ENCODE measurements at regions not wholly inside any gene's neighbourhood (a gene's known extent, or its start where the extent isn't known, plus 50 kb on each side); places are given as distances from the start of the nearest gene placed in this dataset.

DNA sequence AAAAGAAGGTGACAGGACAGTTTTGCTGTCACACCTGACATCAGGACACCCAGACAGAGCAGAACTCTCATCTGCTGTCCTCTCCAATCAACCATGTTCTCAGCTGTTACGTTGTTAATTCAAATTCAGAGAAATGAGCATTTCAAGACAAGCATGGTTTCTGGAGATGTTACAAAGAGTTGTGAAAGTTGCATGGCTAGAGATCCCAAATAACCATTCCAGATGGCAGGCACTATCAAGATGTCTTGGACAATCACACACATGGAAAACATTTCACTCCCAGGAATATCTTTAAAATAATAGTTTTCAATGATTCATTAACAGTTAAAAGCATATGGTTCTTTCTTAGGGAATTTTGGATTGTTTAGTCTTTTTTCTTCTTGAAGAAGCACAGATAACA lies 533.1 kb downstream of the AGTPBP1 start:
- Mint-ChIP-seq H3K9me3 (peaks cover 4% of the 10 kb centered on the region), H3K27ac (no peak overlapping the region), H3K27me3 (ENCODE audit: low read depth) (peaks cover under 1% of the 10 kb centered on the region), H3K4me1 (ENCODE audit: low read depth) (peaks cover 3% of the 10 kb centered on the region), H3K4me3 (no peak overlapping the region), H3K36me3 (ENCODE audit: low read depth) (no peaks in the 10 kb centered on the region)

DNA sequence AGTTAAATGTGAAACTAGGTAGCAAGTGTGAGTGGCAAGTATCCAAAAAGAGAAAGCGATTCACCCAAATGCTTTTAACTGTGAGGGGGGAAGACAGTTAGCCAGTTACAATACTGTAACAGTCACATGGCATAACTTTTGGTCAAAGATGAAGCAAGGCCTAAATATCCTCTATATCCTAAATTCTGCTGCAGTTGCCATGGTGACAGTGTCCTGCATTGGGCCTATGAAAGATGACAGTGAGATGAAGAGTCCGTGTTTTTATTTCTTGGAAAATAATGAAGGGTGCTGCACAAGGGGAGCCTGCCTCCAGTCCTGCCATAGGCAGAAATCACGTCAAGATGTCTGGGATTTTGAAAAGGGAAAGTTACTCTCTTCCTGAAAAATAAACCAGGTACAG lies 534.6 kb downstream of the NTRK2 start:
- no peaks in the 10 kb centered on the region for H3K27me3 Mint-ChIP-seq (ENCODE audit: low read depth)
- no peaks in the 10 kb centered on the region for H3K36me3 Mint-ChIP-seq (ENCODE audit: low read depth)
- no peak overlapping the region for H3K27ac Mint-ChIP-seq
- peaks cover 4% of the 10 kb centered on the region for H3K9me3 Mint-ChIP-seq
- no peak overlapping the region for H3K4me3 Mint-ChIP-seq
- no peaks in the 10 kb centered on the region for H3K4me1 Mint-ChIP-seq (ENCODE audit: low read depth)

DNA sequence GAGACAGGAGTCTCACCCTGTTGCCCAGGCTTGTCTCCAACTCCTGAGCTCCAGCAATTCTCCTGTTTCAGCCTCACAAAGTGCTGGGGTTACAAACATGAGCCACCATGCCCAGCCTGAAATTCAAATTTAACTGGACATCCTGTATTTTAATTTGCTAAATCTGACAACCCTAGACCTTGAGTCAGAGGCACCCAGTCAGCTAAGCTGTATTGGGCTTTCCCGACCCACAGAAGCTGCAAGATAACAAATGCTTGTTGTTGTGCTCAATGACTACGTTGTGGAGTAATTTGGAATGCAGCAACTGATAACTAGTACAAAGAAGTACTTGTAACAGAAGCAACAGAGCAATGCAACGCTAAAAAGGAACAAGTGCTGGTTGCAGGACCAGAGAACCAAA lies 533.1 kb downstream of the NTRK2 start:
- H3K27me3 Mint-ChIP-seq (ENCODE audit: low read depth), result no peaks in the 10 kb centered on the region
- no peak overlapping the region for H3K4me3 Mint-ChIP-seq
- H3K36me3 Mint-ChIP-seq (ENCODE audit: low read depth), result no peaks in the 10 kb centered on the region
- H3K27ac Mint-ChIP-seq, result no peak overlapping the region
- no peaks in the 10 kb centered on the region for H3K4me1 Mint-ChIP-seq (ENCODE audit: low read depth)
- peaks cover under 1% of the 10 kb centered on the region for H3K9me3 Mint-ChIP-seq

DNA sequence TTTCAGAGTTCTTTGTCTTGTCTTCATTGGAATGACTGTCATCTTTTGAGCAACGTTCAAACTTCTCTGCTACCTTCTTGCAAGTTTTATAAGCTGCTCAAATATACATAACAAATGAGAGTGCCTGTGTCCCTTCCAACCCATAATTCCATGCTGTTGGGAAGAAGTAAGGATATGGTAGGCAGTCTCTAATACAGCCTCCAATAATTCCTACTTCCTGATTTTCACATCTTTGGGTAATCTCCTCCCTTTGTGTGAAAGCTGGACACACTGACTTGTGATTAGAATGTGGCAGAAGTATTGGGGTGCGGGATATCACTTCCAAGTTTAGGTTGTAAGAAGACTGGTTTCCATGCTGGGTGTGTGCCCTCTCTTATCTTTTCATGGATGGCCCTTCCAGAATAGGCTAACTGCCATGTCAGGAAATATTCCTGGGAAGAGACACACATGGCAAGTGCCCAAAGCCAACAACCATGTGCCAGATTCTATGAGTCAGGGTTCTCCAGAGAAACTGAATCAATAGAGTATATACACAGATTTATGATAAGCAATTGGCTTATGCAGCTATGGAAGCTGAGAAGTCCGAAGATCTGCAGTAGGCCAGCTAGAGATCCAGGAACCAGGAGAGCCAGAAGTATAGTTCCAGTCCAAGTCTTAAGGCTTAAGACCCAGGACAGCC lies 531.3 kb downstream of the NTRK2 start:
- Mint-ChIP-seq H3K4me3 (no peak overlapping the region), H3K9me3 (no peaks in the 10 kb centered on the region), H3K27ac (no peak overlapping the region), H3K27me3 (ENCODE audit: low read depth) (no peaks in the 10 kb centered on the region), H3K4me1 (ENCODE audit: low read depth) (no peaks in the 10 kb centered on the region), H3K36me3 (ENCODE audit: low read depth) (no peaks in the 10 kb centered on the region)

DNA sequence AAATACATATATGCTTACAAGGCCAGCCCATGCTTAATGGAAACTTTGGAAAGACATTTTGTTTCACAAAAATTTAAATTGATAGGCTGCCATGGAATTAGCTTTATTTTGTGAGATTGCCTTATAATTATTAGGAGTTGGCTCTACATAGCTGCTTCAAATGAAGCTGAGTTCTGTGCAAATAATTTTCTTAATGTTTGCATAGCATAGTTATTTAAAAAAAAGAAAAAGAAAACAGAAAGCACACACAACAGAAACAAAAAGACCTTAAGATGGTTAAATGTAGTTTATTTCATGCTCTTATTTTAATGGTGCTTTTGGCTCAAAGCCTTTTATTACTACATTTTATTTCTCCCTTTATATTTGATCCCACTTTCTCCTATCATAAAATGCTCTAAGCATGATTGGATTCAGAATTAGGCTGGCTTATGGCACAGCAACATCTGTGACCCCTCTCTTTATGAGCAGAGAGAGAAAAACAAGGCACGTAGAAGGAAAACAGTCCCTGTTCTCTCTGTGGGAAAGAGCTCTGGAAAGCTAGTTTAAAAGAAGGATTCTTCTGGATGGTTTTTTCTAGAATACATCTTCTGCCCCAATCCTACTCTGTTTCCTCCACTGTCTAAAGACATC lies 530.5 kb downstream of the NTRK2 start:
- Mint-ChIP-seq H3K27ac (no peak overlapping the region), H3K4me3 (no peak overlapping the region), H3K4me1 (ENCODE audit: low read depth) (no peaks in the 10 kb centered on the region), H3K36me3 (ENCODE audit: low read depth) (no peaks in the 10 kb centered on the region), H3K9me3 (no peaks in the 10 kb centered on the region), H3K27me3 (ENCODE audit: low read depth) (no peaks in the 10 kb centered on the region)

DNA sequence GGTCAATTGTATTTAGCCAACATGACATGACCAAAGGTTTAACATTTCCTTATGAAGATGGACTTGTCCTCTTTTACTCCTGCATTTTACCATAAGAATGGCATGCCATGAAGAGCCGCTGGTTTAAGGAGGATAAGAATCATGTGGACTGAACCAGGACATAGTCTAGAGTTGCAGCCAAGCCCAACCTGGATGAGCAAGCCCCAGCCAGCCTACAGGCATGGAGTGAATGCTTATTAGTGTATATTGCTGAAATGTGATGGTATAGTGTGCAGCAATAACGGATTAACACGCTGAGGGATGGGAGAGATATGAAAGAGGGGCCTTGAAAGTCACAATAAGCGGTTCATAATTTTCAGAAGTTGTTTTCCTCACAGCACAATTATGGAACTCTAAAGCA lies 523.2 kb downstream of the NTRK2 start:
- no peaks in the 10 kb centered on the region for H3K9me3 Mint-ChIP-seq
- H3K36me3 Mint-ChIP-seq (ENCODE audit: low read depth), result no peaks in the 10 kb centered on the region
- H3K4me3 Mint-ChIP-seq, result no peak overlapping the region

DNA sequence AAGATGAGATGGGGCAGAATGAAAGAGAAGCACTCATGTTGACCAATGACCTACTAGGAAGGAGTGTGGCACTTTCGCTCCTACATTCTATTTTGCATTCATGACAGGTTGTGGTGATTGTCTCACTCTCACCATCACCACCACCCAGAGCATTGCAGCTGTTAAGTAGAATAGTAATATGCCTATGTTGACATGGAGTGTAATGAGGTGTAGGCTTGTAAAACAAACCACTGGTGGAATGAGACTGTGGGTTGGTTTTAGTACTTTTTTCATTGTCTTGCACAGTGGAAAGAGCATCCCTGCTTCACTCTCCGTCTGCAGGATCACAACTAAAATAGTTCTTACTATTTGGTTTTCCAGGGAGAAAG lies 516.7 kb downstream of the NTRK2 start:
- no peak overlapping the region for H3K4me3 Mint-ChIP-seq
- H3K36me3 Mint-ChIP-seq (ENCODE audit: low read depth), result no peaks in the 10 kb centered on the region
- no peaks in the 10 kb centered on the region for H3K4me1 Mint-ChIP-seq (ENCODE audit: low read depth)
- no peak overlapping the region for H3K27ac Mint-ChIP-seq
- H3K9me3 Mint-ChIP-seq, result no peaks in the 10 kb centered on the region
- H3K27me3 Mint-ChIP-seq (ENCODE audit: low read depth), result no peaks in the 10 kb centered on the region

More for the DNA sequence above, 523.2 kb downstream of the NTRK2 start:
- Mint-ChIP-seq H3K27ac (no peak overlapping the region), H3K27me3 (ENCODE audit: low read depth) (no peaks in the 10 kb centered on the region), H3K4me1 (ENCODE audit: low read depth) (no peaks in the 10 kb centered on the region)

DNA sequence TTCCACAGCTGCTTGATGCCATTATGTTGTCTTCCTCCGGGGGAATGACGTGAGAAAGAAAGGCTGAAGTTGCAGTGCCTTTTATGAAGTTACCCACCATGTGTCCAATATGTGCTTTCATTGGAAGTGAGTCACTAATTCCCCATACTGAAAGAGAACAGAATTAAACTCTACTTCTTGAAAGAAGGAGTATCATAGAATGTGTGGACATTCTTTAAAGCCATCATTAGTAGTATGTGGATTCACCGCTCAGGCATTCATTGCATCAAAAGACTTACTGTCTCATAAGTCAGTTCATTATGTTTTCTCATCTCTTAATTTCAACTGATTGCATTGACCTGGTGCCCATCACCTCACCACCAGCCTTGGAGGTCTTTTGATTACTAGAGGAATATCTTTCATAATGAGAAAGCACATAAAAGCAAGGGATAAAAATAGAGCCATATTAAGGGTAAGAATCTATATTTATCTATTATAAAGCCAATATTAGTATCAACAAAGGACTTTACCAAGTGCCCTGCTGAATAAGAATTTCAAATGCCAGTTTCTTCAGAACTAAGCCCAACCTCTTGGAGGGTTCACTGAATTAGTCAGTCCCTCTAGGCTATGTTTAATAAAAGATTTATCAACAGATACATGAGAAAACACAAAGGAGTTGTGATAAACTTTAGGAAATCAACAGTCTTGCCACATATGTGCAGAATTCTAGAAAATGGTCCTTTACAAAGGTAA lies 516.1 kb downstream of the NTRK2 start:
- Mint-ChIP-seq H3K27me3 (ENCODE audit: low read depth) (no peaks in the 10 kb centered on the region), H3K4me3 (no peak overlapping the region), H3K27ac (no peak overlapping the region), H3K9me3 (no peaks in the 10 kb centered on the region), H3K36me3 (ENCODE audit: low read depth) (no peaks in the 10 kb centered on the region), H3K4me1 (ENCODE audit: low read depth) (no peaks in the 10 kb centered on the region)

DNA sequence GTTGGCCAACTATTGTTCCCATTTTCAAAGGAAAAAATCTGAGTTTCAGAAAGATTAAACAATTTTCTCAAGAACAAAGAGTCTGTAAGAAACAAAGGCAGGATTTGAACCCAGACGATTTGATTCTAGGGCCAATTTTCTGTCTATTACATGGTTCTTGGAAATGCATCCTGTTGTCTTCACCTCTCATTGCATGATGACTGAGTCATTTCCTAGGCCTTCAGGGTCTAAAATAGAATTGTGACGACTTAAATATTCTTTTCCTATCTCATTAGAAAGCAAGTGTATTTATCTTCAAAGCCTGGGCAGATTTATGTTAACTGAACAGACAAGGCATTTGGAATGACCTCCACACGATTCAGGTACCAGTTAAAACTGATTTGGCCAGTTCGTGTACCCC lies 512.9 kb downstream of the NTRK2 start:
- Mint-ChIP-seq H3K27ac (no peak overlapping the region), H3K4me3 (no peak overlapping the region), H3K36me3 (ENCODE audit: low read depth) (no peaks in the 10 kb centered on the region), H3K27me3 (ENCODE audit: low read depth) (no peaks in the 10 kb centered on the region), H3K4me1 (ENCODE audit: low read depth) (no peaks in the 10 kb centered on the region), H3K9me3 (no peaks in the 10 kb centered on the region)

DNA sequence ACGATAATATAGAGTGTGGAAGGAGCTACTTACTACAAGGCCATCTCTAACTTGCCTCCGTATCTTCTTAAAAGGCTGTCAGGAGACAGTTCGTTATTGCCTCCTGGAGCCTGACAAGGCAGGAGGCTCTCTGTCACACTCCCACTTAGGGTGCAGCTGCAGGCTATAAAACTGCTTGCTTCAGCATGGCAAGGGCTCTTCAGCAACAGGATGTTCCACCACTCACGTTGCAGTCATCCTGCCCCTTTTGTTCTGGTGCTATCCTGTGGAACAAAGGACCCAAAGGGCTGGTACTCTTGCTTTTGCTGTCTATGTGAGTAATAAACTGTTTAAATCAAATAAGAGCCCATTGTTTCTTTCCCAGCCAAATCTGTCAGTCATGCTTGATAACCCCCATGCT lies 508.9 kb downstream of the NTRK2 start:
- H3K27ac Mint-ChIP-seq, result no peak overlapping the region
- H3K36me3 Mint-ChIP-seq (ENCODE audit: low read depth), result no peaks in the 10 kb centered on the region
- no peaks in the 10 kb centered on the region for H3K4me1 Mint-ChIP-seq (ENCODE audit: low read depth)
- no peaks in the 10 kb centered on the region for H3K27me3 Mint-ChIP-seq (ENCODE audit: low read depth)
- H3K4me3 Mint-ChIP-seq, result no peak overlapping the region
- H3K9me3 Mint-ChIP-seq, result no peaks in the 10 kb centered on the region

DNA sequence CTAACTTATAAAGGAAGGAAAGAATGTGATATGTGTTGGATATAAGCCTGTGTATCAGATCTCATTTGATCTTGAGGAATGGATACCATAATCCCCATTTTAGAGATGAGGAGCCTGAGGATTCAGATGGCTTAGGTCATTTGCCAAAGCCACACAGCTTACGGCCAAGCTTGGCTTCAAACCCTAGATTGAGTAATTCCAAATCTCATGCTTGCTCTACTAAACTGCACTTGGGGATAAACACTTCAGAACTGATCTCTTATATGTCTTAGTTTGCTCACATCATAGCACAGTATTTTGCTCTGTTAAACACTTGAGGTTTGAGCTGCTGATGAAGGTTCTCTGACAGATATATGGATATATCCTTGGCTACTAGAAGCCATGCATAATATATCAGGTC lies 504.4 kb downstream of the NTRK2 start:
- Mint-ChIP-seq H3K4me3 (no peak overlapping the region), H3K36me3 (ENCODE audit: low read depth) (no peaks in the 10 kb centered on the region), H3K9me3 (no peaks in the 10 kb centered on the region), H3K27ac (no peak overlapping the region), H3K4me1 (ENCODE audit: low read depth) (no peaks in the 10 kb centered on the region), H3K27me3 (ENCODE audit: low read depth) (no peaks in the 10 kb centered on the region)

DNA sequence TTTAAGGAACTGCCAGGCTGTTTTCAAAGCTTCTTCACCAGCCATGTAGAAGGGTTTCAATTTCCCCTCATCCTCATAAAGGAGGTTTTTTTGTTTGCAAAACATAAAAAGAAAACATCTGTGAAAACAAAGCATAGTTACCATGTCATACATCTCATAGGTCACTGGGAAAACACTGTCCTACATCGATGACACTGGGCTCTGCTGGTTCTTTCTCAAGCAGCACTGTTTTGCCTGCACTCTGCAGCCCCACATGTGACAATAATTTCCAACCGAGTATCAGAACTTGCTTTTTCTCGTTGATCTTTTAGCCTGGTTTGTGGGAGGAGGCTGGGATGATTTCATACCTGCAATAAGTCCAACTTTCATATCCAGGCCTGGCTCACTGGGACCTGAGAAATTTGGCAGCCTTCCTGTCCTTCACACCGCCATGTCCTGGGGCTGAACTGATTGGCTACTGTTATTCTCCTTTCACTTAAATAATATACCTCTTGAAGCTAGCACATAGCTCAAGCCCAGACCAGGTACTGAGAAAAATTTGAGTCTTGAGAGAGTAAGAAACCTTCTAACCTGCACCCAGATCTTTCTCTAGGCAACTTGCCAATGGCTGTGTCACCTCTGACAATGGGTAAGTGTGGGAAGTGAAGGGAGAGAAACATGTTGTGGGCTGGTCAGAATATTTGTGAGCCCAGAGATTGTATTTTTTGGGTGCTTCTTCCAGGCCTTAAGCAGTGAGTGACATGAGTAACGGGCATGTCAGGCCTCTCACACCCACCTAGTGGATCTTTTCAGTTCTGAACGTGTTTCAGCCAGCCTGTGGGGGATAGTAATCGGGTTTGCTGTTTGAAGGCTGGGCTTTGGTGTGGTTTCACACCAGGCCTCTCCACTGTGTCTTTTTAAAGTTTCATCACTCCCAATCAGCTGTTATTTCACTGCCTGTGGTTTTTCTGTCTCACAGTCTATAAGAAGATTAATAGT lies 502.8 kb downstream of the NTRK2 start:
- H3K27ac Mint-ChIP-seq, result no peak overlapping the region
- no peaks in the 10 kb centered on the region for H3K27me3 Mint-ChIP-seq (ENCODE audit: low read depth)

DNA sequence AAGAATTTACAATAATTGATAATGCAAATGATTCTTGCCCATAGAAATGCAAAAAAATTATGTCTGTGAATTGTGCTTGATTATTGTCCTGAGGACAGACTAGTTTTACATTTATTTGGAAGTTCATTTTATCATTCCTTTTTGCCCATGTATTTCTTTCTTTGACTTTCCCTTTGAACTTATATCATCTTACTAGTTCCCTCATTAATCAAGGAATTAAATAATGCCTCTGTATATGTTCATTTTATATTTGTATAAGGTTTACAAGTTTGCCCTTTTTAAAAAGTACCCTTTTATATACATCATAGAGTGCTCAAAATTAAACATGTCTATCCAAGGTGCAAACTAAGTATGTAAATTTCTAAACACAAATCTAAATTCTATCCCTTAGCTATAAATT lies 501.6 kb downstream of the NTRK2 start:
- Mint-ChIP-seq H3K36me3 (ENCODE audit: low read depth) (no peaks in the 10 kb centered on the region), H3K4me3 (no peak overlapping the region), H3K4me1 (ENCODE audit: low read depth) (no peaks in the 10 kb centered on the region), H3K27me3 (ENCODE audit: low read depth) (no peaks in the 10 kb centered on the region), H3K9me3 (no peaks in the 10 kb centered on the region), H3K27ac (no peak overlapping the region)

More for the DNA sequence above, 502.8 kb downstream of the NTRK2 start:
- Mint-ChIP-seq H3K9me3 (no peaks in the 10 kb centered on the region), H3K4me1 (ENCODE audit: low read depth) (no peaks in the 10 kb centered on the region), H3K4me3 (no peak overlapping the region), H3K36me3 (ENCODE audit: low read depth) (no peaks in the 10 kb centered on the region)

DNA sequence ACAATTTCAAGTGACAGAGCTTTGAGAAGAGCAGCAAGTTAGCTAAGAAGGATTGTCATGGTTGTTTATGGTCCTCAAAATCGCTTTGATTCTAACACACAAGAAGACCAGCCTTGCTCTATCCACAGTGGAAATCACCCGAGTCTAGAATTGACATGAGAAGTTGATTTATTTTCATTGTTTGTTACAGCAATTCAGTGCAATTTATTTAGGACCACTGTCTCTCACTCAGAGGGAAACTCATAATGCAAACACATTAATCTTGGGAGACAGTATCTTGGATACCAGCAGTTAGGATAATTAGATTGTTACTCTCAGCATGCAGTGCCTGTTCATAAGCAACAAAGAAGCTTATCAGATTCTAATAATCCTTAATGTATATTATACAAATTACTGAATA lies 498.9 kb downstream of the NTRK2 start:
- no peaks in the 10 kb centered on the region for H3K36me3 Mint-ChIP-seq (ENCODE audit: low read depth)
- no peaks in the 10 kb centered on the region for H3K27me3 Mint-ChIP-seq (ENCODE audit: low read depth)
- no peak overlapping the region for H3K27ac Mint-ChIP-seq
- no peaks in the 10 kb centered on the region for H3K4me1 Mint-ChIP-seq (ENCODE audit: low read depth)
- H3K9me3 Mint-ChIP-seq, result no peaks in the 10 kb centered on the region
- H3K4me3 Mint-ChIP-seq, result no peak overlapping the region

Data from T-helper 1 cell treated with Interleukin-12 subunit alpha and Interleukin-12 subunit beta and Interleukin-4 antibody, amounts not matched to agents 30 μg/mL and 1 μg/mL, for 36 hours (primary cell).